Stimulated activated CD8-positive, alpha-beta memory T cell treated with anti-CD3 and anti-CD28 coated beads, Interleukin-12 subunit alpha, Interleukin-12 subunit beta, amount 100 ng/mL, for 24 hours (primary cell): ENCODE measurements at regions not wholly inside any gene's neighbourhood (a gene's known extent, or its start where the extent isn't known, plus 50 kb on each side); places are given as distances from the start of the nearest gene placed in this dataset.

ENCODE experiments used
- DNase-seq: peaks from one replicate; pipeline ENCODE4 v3.0.0-alpha.2; 2020; ENCODE audit errors: extremely low read depth

GRCh38 chr6:11296449-11297375 is 64.2 kb upstream of the NEDD9 start:
- DNase-seq: no peak

GRCh38 chr6:11295969-11296368 is 63.5 kb upstream of the NEDD9 start:
- no peak for DNase-seq

- no peak for DNase-seq
Measured at GRCh38 chr6:11294228-11294627, 61.8 kb upstream of the NEDD9 start.

- DNase-seq: no peak
Measured at GRCh38 chr6:11292594-11293236, 60.2 kb upstream of the NEDD9 start.

- DNase-seq: no peak
Measured at GRCh38 chr6:11292091-11292490, 59.6 kb upstream of the NEDD9 start.

GRCh38 chr6:11291582-11291981 is 59.1 kb upstream of the NEDD9 start:
- no peak for DNase-seq

- DNase-seq: no peak
Measured at GRCh38 chr6:11290027-11290426, 57.6 kb upstream of the NEDD9 start.

- no peak for DNase-seq
Measured at GRCh38 chr6:11288065-11288464, 55.6 kb upstream of the NEDD9 start.

GRCh38 chr6:11284996-11285395 is 52.5 kb upstream of the NEDD9 start:
- no peak for DNase-seq

GRCh38 chr6:11283629-11284028 is 51.2 kb upstream of the NEDD9 start:
- DNase-seq: no peak

- DNase-seq: no peak
Measured at GRCh38 chr6:11282875-11283274, 50.4 kb upstream of the NEDD9 start.
